Smooth muscle cell (in vitro differentiated cells): ENCODE measurements at regions not wholly inside any gene's neighbourhood (a gene's known extent, or its start where the extent isn't known, plus 50 kb on each side); places are given as distances from the start of the nearest gene placed in this dataset.

Experiments
- DNase-seq: peaks from one replicate; lab custom pipeline; 2025; ENCODE audit not compliant: unreplicated experiment; lab: John Stamatoyannopoulos, UW
- H2AFZ ChIP-seq: fragments of 200-600 bp; sonication (generic); 2 replicates; pipeline ENCODE4 v1.6.0; 2016; ENCODE audit warnings: antibody characterized with exemption, low read depth, mild to moderate bottlenecking
- H3F3A ChIP-seq: fragments of 200-600 bp; sonication (generic); 2 replicates; pipeline ENCODE4 v1.6.0; 2017; ENCODE audit warnings: antibody characterized with exemption, low read depth
- H3K27ac ChIP-seq: fragments of 200-600 bp; sonication (generic); 2 replicates; pipeline ENCODE4 v1.5.1; 2016; ENCODE audit warnings: low read depth, mild to moderate bottlenecking
- H3K27me3 ChIP-seq: fragments of 200-600 bp; sonication (generic); 2 replicates; pipeline ENCODE4 v1.6.1; 2016; ENCODE audit warnings: low read depth, mild to moderate bottlenecking
- H3K36me3 ChIP-seq: fragments of 200-600 bp; sonication (generic); 2 replicates; pipeline ENCODE4 v1.5.1; 2016; ENCODE audit warnings: low read depth
- H3K4me1 ChIP-seq: fragments of 200-600 bp; sonication (generic); 2 replicates; pipeline ENCODE4 v1.5.1; 2016; ENCODE audit warnings: low read depth
- H3K4me2 ChIP-seq: fragments of 200-600 bp; sonication (generic); 2 replicates; pipeline ENCODE4 v1.6.0; 2016; ENCODE audit warnings: mild to moderate bottlenecking
- H3K4me3 ChIP-seq: fragments of 200-600 bp; sonication (generic); 2 replicates; pipeline ENCODE4 v1.5.1; 2016; ENCODE audit warnings: mild to moderate bottlenecking
- H3K79me2 ChIP-seq: fragments of 200-600 bp; sonication (generic); 2 replicates; pipeline ENCODE4 v1.6.0; 2016; ENCODE audit warnings: low read depth, mild to moderate bottlenecking
- H3K9ac ChIP-seq: fragments of 200-600 bp; sonication (generic); 2 replicates; pipeline ENCODE4 v1.6.0; 2016; ENCODE audit warnings: low read depth
- H3K9me3 ChIP-seq: fragments of 200-600 bp; sonication (generic); replicated peaks from 2 replicates; pipeline ENCODE4 v1.5.1; 2016; ENCODE audit warnings: low read depth
- H4K20me1 ChIP-seq: fragments of 200-600 bp; sonication (generic); 2 replicates; pipeline ENCODE4 v1.6.0; 2016; ENCODE audit warnings: low read depth
- WGBS: methylation state at CpG from one replicate; pipeline ENCODE4 v1.1.7; 2016; ENCODE audit warnings: low lambda C conversion rate; 5-methylcytosine and 5-hydroxymethylcytosine counted together
- TF ChIP-seq, protein P1 (sequence below): fragments of 200-600 bp; sonication (generic); IDR thresholded peaks from 2 replicates; pipeline ENCODE4 v1.5.1; 2017; ENCODE audit warnings: borderline replicate concordance, mild to moderate bottlenecking, antibody characterized with exemption; ENCODE audit not compliant: insufficient read depth, poor library complexity, severe bottlenecking

DNA sequence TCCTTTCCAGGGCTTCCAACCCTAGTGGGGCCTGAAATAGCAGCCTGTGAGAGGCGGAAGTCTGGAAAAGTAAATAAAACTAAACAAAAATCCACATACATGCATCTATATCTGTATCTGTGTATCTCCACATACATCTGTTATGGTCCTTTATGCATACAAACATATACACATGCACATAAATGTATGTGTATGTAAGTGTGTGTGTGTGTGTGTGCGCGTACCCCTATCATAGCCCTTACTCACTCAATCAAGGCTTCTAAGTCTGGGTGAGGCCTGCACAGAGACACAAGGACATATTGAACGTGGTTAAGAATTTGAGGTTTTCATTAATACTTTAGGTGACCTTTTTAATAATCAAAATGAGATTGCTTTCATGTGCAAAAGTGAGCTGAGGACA lies 98.9 kb upstream of the CYRIA start:
- 93% methylated on average over 4 of the region's 4 CpGs for whole genome bisulfite sequencing
- no peak overlapping the region for H3K4me3 ChIP-seq
- DNase-seq, result no peak
- H3K4me2 ChIP-seq, result no peak overlapping the region
- H2AFZ ChIP-seq, result no peak overlapping the region
- no peaks in the 10 kb centered on the region for H3F3A ChIP-seq
- no peak overlapping the region for H3K9ac ChIP-seq
- TF ChIP-seq, protein P1, sequence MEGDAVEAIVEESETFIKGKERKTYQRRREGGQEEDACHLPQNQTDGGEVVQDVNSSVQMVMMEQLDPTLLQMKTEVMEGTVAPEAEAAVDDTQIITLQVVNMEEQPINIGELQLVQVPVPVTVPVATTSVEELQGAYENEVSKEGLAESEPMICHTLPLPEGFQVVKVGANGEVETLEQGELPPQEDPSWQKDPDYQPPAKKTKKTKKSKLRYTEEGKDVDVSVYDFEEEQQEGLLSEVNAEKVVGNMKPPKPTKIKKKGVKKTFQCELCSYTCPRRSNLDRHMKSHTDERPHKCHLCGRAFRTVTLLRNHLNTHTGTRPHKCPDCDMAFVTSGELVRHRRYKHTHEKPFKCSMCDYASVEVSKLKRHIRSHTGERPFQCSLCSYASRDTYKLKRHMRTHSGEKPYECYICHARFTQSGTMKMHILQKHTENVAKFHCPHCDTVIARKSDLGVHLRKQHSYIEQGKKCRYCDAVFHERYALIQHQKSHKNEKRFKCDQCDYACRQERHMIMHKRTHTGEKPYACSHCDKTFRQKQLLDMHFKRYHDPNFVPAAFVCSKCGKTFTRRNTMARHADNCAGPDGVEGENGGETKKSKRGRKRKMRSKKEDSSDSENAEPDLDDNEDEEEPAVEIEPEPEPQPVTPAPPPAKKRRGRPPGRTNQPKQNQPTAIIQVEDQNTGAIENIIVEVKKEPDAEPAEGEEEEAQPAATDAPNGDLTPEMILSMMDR, result no peak
- no peaks in the 10 kb centered on the region for H3K36me3 ChIP-seq
- no peaks in the 10 kb centered on the region for H3K4me1 ChIP-seq
- no peaks in the 10 kb centered on the region for H3K79me2 ChIP-seq
- H3K27ac ChIP-seq, result no peak overlapping the region
- peaks cover 3% of the 10 kb centered on the region for H3K27me3 ChIP-seq
- no peaks in the 10 kb centered on the region for H4K20me1 ChIP-seq
- H3K9me3 ChIP-seq, result no peaks in the 10 kb centered on the region

DNA sequence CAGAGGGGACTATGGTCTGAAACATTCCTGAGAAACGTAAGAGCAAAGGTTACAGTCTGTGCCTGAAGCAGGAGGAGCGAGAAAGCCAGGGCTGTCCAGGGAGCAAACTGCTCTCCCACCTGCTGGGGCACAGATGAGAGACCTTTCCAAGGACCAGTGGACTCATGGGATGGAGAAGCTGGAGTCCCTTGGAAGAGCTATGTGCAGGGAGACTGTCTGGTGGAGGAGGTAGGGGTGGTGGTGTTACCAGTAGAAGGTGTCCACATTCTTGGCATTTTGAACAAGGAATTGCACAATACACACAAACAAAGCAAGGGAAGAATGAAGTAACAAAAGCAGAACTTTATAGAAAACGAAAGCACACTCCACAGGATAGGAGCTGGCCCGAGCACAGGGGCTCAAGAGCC lies 97.9 kb upstream of the CYRIA start:
- no peaks in the 10 kb centered on the region for H3K9me3 ChIP-seq
- WGBS, result 79% methylated on average over 4 of the region's 4 CpGs
- no peaks in the 10 kb centered on the region for H3K79me2 ChIP-seq
- no peak overlapping the region for H3K27ac ChIP-seq
- H3K36me3 ChIP-seq, result no peaks in the 10 kb centered on the region
- no peaks in the 10 kb centered on the region for H3K27me3 ChIP-seq
- TF ChIP-seq, protein P1, result no peak
- no peak overlapping the region for H2AFZ ChIP-seq
- no peaks in the 10 kb centered on the region for H3F3A ChIP-seq
- H4K20me1 ChIP-seq, result no peaks in the 10 kb centered on the region
- DNase-seq, result no peak
- H3K4me1 ChIP-seq, result no peaks in the 10 kb centered on the region
- H3K4me2 ChIP-seq, result no peak overlapping the region
- H3K4me3 ChIP-seq, result no peak overlapping the region
- H3K9ac ChIP-seq, result no peak overlapping the region

DNA sequence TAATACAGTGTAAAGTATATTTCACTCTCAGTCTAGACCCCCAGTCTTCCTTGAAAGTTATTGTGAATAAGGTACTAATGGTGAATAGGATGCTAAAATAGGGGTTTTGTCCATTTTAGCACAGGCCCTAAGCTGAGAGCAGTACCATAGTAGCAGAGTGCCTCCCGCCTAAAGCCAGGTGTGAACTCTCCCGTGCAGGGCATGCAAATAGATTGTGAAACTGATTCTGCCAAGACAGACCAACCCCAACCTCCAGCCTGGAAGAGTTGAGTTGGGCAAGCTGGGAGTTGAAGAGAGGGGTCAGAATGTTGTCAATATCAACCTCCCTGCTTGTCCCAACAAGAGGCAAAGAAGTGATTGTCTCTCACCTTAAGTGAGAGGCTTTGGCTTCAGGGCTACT lies 97.4 kb upstream of the CYRIA start:
- Histone ChIP-seq H3K27ac (no peak overlapping the region), H3K9me3 (no peaks in the 10 kb centered on the region), H3F3A (no peaks in the 10 kb centered on the region), H2AFZ (no peak overlapping the region), H3K27me3 (no peaks in the 10 kb centered on the region), H3K36me3 (no peaks in the 10 kb centered on the region), H3K79me2 (no peaks in the 10 kb centered on the region), H4K20me1 (no peaks in the 10 kb centered on the region), H3K9ac (no peak overlapping the region), H3K4me2 (no peak overlapping the region), H3K4me3 (no peak overlapping the region), H3K4me1 (no peaks in the 10 kb centered on the region)
- DNase-seq, result no peak
- TF ChIP-seq, protein P1, result no peak
- WGBS, result 86% methylated on average over 2 of the region's 2 CpGs

DNA sequence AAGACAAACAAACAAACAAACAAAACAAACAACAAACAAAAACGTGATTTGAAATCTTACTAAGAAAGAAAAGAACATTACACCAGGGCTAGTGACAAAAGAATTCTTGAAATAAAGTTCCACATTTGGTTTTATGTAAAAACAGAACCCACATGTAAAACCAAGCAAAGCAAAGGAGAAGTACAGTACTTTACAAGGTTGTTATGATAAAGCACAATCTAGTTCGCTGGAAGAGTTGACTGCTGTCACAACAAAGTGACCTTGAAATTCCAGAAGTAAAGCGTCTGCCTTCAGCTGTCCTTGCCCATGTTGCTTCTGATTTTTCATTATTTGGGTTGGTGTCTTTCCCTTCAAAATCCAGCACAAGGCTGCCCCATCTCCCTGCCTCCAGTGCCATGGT lies 94.8 kb upstream of the CYRIA start:
- Histone ChIP-seq H3K79me2 (no peaks in the 10 kb centered on the region), H3K27ac (no peak overlapping the region), H4K20me1 (no peaks in the 10 kb centered on the region), H3K36me3 (no peaks in the 10 kb centered on the region), H3F3A (no peaks in the 10 kb centered on the region), H3K27me3 (no peaks in the 10 kb centered on the region), H3K4me3 (no peak overlapping the region), H3K9ac (no peak overlapping the region), H3K4me1 (no peaks in the 10 kb centered on the region), H3K9me3 (no peaks in the 10 kb centered on the region), H2AFZ (no peak overlapping the region), H3K4me2 (no peak overlapping the region)
- TF ChIP-seq, protein P1, result no peak
- no peak for DNase-seq
- WGBS, result 81% methylated on average over 3 of the region's 3 CpGs
